PC-3 (cell line): ENCODE measurements at regions not wholly inside any gene's neighbourhood (a gene's known extent, or its start where the extent isn't known, plus 50 kb on each side); places are given as distances from the start of the nearest gene placed in this dataset.

Experiments
- ATAC-seq: fragments of 200-7000 bp; cut with Tn5 transposase; 2 replicates; pipeline ENCODE4 v1.9.1; 2020; ENCODE audit warnings: mild to moderate bottlenecking, moderate library complexity
- BruUV-seq: library from RNA; stranded (reverse); fragments of 400-500 nt; replicated peaks from 2 replicates; lab custom pipeline; 2021; lab: Mats Ljungman, UMichigan
- CTCF ChIA-PET: fragments of 300-600 bp; sonication (Branson Sonifier 250); formaldehyde crosslinking; loops from one replicate; lab custom pipeline; 2022; ENCODE audit warnings: antibody characterized with exemption; lab: Charles Lee
- POLR2A ChIA-PET: fragments of 300-600 bp; sonication (Branson Sonifier 250); formaldehyde crosslinking; loops from one replicate; lab custom pipeline; 2022; ENCODE audit warnings: antibody characterized with exemption; ENCODE audit not compliant: unreplicated experiment; lab: Charles Lee
- DNase-seq: peaks from one replicate; pipeline ENCODE4 v3.0.0-alpha.2; 2015
- H2AFZ ChIP-seq: fragments of 300-600 bp; sonication (generic); 2 replicates; pipeline ENCODE4 v1.6.0; 2016; ENCODE audit warnings: antibody characterized with exemption, low read length
- H3F3A ChIP-seq: fragments of 300-600 bp; sonication (generic); one replicate; pipeline ENCODE4 v1.6.0; 2017; ENCODE audit warnings: antibody characterized with exemption, low read length, control low read depth, mild to moderate bottlenecking; ENCODE audit not compliant: unreplicated experiment
- H3K27ac ChIP-seq: fragments of 300-600 bp; sonication (generic); 2 replicates; pipeline ENCODE4 v1.5.1; 2016; ENCODE audit warnings: mild to moderate bottlenecking, low read length
- H3K27me3 ChIP-seq: fragments of 300-600 bp; sonication (generic); 2 replicates; pipeline ENCODE4 v1.6.1; 2016; ENCODE audit warnings: low read length, mixed read lengths
- H3K36me3 ChIP-seq: fragments of 300-600 bp; sonication (generic); 2 replicates; pipeline ENCODE4 v1.6.1; 2016; ENCODE audit warnings: low read depth, mixed run types, low read length, mixed read lengths
- H3K4me1 ChIP-seq: fragments of 300-600 bp; sonication (generic); 2 replicates; pipeline ENCODE4 v1.5.1; 2016; ENCODE audit warnings: low read length; ENCODE audit not compliant: insufficient read depth
- H3K4me2 ChIP-seq: fragments of 300-600 bp; sonication (generic); 2 replicates; pipeline ENCODE4 v1.6.0; 2016; ENCODE audit warnings: low read length
- H3K4me3 ChIP-seq: fragments of 300-600 bp; sonication (generic); 2 replicates; pipeline ENCODE4 v1.5.1; 2016; ENCODE audit warnings: mild to moderate bottlenecking, low read length, mixed read lengths
- H3K79me2 ChIP-seq: fragments of 300-600 bp; sonication (generic); 2 replicates; pipeline ENCODE4 v1.6.1; 2017; ENCODE audit warnings: low read length, mixed read lengths
- H3K9ac ChIP-seq: fragments of 300-600 bp; sonication (generic); 2 replicates; pipeline ENCODE4 v1.6.0; 2016; ENCODE audit warnings: mild to moderate bottlenecking, low read length
- H3K9me2 ChIP-seq: fragments of 300-600 bp; sonication (generic); replicated peaks from 2 replicates; pipeline ENCODE4 v1.6.1; 2016; ENCODE audit warnings: mixed run types, low read length, mixed read lengths
- H3K9me3 ChIP-seq: fragments of 300-600 bp; sonication (generic); 2 replicates; pipeline ENCODE4 v1.6.1; 2016; ENCODE audit warnings: low read length, mixed read lengths
- H4K20me1 ChIP-seq: fragments of 300-600 bp; sonication (generic); 2 replicates; pipeline ENCODE4 v1.6.1; 2016; ENCODE audit warnings: low read length, mixed read lengths
- EZH2 ChIP-seq: fragments of 300-600 bp; sonication (generic); IDR thresholded peaks from one replicate; pipeline ENCODE4 v1.6.1; 2017; ENCODE audit warnings: antibody characterized with exemption, mild to moderate bottlenecking, low read length; ENCODE audit not compliant: unreplicated experiment
- EZH2phosphoT487 ChIP-seq: fragments of 300-600 bp; sonication (generic); IDR thresholded peaks from 2 replicates; pipeline ENCODE4 v1.6.1; 2018; ENCODE audit warnings: mild to moderate bottlenecking, antibody characterized with exemption, low read length, borderline replicate concordance
- intact Hi-C: fragments of 100-400 bp; cut with micrococcal nuclease; formaldehyde crosslinking; loops from 2 replicates; pipeline ENCODE4 v1.9.0; 2023
- TF ChIP-seq, protein P1 (sequence below): fragments of 300-600 bp; sonication (generic); conservative IDR thresholded peaks from 2 replicates; pipeline ENCODE4 v1.5.1; 2017; ENCODE audit warnings: antibody characterized with exemption, low read depth, mild to moderate bottlenecking, low read length

DNA sequence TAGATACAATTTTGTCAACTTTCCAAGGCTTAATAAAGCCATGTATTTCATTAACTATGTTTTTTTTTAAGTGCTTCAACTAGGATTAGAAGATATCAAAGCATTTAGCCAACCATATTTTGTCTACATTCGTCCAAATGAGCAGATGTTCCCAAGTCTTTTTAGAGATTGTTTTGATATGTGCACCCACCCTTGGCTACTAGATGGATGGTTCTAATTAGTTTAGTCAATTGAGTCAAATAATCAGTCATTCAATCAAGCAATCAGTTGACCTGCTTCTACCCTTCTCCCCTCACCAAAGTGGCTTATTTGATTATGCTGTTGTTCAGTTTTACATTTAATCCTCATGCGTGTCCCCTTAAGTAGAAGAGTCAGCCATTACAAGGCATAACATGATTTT lies 319.5 kb upstream of the TNC start:
- H3K27ac ChIP-seq = no peak overlapping the region
- no peak overlapping the region for H2AFZ ChIP-seq
- H3K4me3 ChIP-seq = no peak overlapping the region
- DNase-seq = no peak
- H3K79me2 ChIP-seq = no peaks in the 10 kb centered on the region
- no peak for TF ChIP-seq EZH2
- TF ChIP-seq, protein P1, sequence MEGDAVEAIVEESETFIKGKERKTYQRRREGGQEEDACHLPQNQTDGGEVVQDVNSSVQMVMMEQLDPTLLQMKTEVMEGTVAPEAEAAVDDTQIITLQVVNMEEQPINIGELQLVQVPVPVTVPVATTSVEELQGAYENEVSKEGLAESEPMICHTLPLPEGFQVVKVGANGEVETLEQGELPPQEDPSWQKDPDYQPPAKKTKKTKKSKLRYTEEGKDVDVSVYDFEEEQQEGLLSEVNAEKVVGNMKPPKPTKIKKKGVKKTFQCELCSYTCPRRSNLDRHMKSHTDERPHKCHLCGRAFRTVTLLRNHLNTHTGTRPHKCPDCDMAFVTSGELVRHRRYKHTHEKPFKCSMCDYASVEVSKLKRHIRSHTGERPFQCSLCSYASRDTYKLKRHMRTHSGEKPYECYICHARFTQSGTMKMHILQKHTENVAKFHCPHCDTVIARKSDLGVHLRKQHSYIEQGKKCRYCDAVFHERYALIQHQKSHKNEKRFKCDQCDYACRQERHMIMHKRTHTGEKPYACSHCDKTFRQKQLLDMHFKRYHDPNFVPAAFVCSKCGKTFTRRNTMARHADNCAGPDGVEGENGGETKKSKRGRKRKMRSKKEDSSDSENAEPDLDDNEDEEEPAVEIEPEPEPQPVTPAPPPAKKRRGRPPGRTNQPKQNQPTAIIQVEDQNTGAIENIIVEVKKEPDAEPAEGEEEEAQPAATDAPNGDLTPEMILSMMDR = no peak
- no peak for TF ChIP-seq EZH2phosphoT487
- intact Hi-C loops = no loop called here
- no peaks in the 10 kb centered on the region for H3K9me3 ChIP-seq
- H3K9me2 ChIP-seq = no peaks in the 10 kb centered on the region
- H3K4me2 ChIP-seq = no peak overlapping the region
- POLR2A ChIA-PET = no interaction called here
- no peaks in the 10 kb centered on the region for H3K4me1 ChIP-seq
- H3K27me3 ChIP-seq = no peaks in the 10 kb centered on the region
- no peaks in the 10 kb centered on the region for H4K20me1 ChIP-seq
- no peaks in the 10 kb centered on the region for H3F3A ChIP-seq
- no TSS peak for BruUV-seq
- ATAC-seq = no peak
- CTCF ChIA-PET = no interaction called here
- no peak overlapping the region for H3K9ac ChIP-seq
- H3K36me3 ChIP-seq = no peaks in the 10 kb centered on the region

GRCh38 chr9:115439641-115440040 lies 321.7 kb upstream of the TNC start:
- CTCF ChIA-PET = no interaction called here
- no peak for DNase-seq
- intact Hi-C loops = no loop called here
- Histone ChIP-seq H3K9me3 (no peaks in the 10 kb centered on the region), H3K79me2 (no peaks in the 10 kb centered on the region), H3K4me2 (no peak overlapping the region), H3K27ac (no peak overlapping the region), H3K4me3 (no peak overlapping the region), H2AFZ (no peak overlapping the region), H3F3A (no peaks in the 10 kb centered on the region), H3K9ac (no peak overlapping the region), H3K4me1 (no peaks in the 10 kb centered on the region), H3K9me2 (no peaks in the 10 kb centered on the region), H3K27me3 (no peaks in the 10 kb centered on the region), H4K20me1 (no peaks in the 10 kb centered on the region), H3K36me3 (no peaks in the 10 kb centered on the region)
- TF ChIP-seq, protein P1 = no peak
- TF ChIP-seq EZH2 (no peak), EZH2phosphoT487 (no peak)
- BruUV-seq = no TSS peak
- POLR2A ChIA-PET = no interaction called here
- ATAC-seq = no peak

DNA sequence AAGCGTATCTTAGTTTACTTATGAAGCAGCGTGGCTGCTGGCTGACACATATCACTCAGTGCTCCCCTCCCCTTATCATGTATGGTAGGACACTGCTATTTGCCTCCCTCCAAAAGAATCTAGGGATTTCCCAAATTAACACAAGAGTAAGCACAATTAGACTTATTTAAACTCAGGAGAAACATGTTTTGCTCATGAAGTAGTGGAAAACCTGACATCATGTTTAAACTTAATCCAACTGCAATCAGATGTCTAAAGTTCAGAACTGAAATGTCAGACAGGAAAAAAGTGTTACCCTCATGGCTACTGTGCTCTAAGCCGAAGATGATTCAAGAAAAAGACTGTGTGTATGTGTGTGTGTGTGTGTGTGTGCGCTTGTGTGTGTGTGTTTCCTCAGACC lies 324.1 kb upstream of the TNC start:
- Histone ChIP-seq H3F3A (no peaks in the 10 kb centered on the region), H3K9me2 (no peaks in the 10 kb centered on the region), H3K4me3 (no peak overlapping the region), H3K27ac (no peak overlapping the region), H4K20me1 (no peaks in the 10 kb centered on the region), H3K79me2 (no peaks in the 10 kb centered on the region), H3K4me2 (no peak overlapping the region), H3K36me3 (no peaks in the 10 kb centered on the region), H3K4me1 (no peaks in the 10 kb centered on the region), H3K9ac (no peak overlapping the region), H2AFZ (no peak overlapping the region), H3K9me3 (no peaks in the 10 kb centered on the region), H3K27me3 (no peaks in the 10 kb centered on the region)
- POLR2A ChIA-PET = no interaction called here
- DNase-seq (no peak), ATAC-seq (no peak)
- intact Hi-C loops = no loop called here
- no TSS peak for BruUV-seq
- CTCF ChIA-PET = no interaction called here
- TF ChIP-seq, protein P1 = no peak
- TF ChIP-seq EZH2phosphoT487 = no peak
- no peak for TF ChIP-seq EZH2
